C4-2B (cell line): ENCODE measurements at regions not wholly inside any gene's neighbourhood (a gene's known extent, or its start where the extent isn't known, plus 50 kb on each side); places are given as distances from the start of the nearest gene placed in this dataset.

Experiments
- ZFX ChIP-seq: fragments of 450-650 bp; IDR thresholded peaks from 2 replicates; pipeline ENCODE4 v1.6.1; 2017
- TF ChIP-seq, protein P1 (sequence below): fragments of 450-650 bp; conservative IDR thresholded peaks from 2 replicates; pipeline ENCODE4 v1.5.1; 2017; ENCODE audit warnings: mild to moderate bottlenecking

DNA sequence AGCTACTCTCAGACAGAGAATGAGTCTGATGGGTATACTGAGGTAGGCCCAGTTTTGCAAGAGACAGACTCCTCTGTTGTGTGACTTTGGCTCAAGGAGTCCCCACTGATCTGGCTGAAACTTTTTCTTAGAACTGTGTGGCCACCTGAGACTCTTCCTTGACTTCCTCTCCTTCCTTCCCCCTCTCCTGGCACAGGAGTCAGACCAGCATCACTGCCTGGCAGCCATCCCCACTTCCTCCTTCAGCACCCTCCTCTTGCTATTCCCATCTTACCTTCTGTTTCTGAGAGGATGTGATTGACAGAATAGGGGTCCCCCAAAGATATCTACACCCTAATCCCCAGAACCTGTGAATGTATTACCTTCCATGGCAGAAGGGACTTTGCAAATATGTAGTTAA is 351.1 kb downstream of the MN1 start:
- TF ChIP-seq, protein P1, sequence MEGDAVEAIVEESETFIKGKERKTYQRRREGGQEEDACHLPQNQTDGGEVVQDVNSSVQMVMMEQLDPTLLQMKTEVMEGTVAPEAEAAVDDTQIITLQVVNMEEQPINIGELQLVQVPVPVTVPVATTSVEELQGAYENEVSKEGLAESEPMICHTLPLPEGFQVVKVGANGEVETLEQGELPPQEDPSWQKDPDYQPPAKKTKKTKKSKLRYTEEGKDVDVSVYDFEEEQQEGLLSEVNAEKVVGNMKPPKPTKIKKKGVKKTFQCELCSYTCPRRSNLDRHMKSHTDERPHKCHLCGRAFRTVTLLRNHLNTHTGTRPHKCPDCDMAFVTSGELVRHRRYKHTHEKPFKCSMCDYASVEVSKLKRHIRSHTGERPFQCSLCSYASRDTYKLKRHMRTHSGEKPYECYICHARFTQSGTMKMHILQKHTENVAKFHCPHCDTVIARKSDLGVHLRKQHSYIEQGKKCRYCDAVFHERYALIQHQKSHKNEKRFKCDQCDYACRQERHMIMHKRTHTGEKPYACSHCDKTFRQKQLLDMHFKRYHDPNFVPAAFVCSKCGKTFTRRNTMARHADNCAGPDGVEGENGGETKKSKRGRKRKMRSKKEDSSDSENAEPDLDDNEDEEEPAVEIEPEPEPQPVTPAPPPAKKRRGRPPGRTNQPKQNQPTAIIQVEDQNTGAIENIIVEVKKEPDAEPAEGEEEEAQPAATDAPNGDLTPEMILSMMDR = no peak
- TF ChIP-seq ZFX = no peak
